ENCODE measurements at regions not wholly inside any gene's neighbourhood (a gene's known extent, or its start where the extent isn't known, plus 50 kb on each side); places are given as distances from the start of the nearest gene placed in this dataset.

GRCh38 chr6:4611429-4612129 lies 164.6 kb upstream of the CDYL start:
- WGBS, 2 donors = 52 to 58% methylated on average over 9 of the region's 9 CpGs
- no peak overlapping the region for H3K27ac ChIP-seq
- H3K27me3 ChIP-seq = no peaks in the 10 kb centered on the region
- ATAC-seq (no peak), DNase-seq (no peak)
- H3K4me1 ChIP-seq = peaks cover 10% of the 10 kb centered on the region
- no peak for TF ChIP-seq CTCF (IDR thresholded peaks at IDR 0.05)
- no peak for TF ChIP-seq POLR2A (IDR thresholded peaks at IDR 0.05)
- no peaks in the 10 kb centered on the region for H3K36me3 ChIP-seq (replicated peaks in 1 of 2; ENCODE audit: insufficient read depth in 1 of 2, low read depth in 2 of 2)
- intact Hi-C loops (cut with DNase I) = no loop called here
- H3K4me3 ChIP-seq = no peak overlapping the region
- no peaks in the 10 kb centered on the region for H3K9me3 ChIP-seq

- H3K27ac ChIP-seq = no peak overlapping the region
- peak in 2 of 4 donors; percentile 15 to 35 for DNase-seq
Measured at GRCh38 chr6:4610256-4610655, 165.9 kb upstream of the CDYL start.

GRCh38 chr6:4608361-4609115 lies 167.7 kb upstream of the CDYL start:
- H3K36me3 ChIP-seq (replicated peaks in 1 of 2; ENCODE audit: insufficient read depth in 1 of 2, low read depth in 2 of 2) = no peaks in the 10 kb centered on the region
- H3K9me3 ChIP-seq = no peaks in the 10 kb centered on the region
- WGBS, 2 donors = 74 to 76% methylated on average over 22 to 23 of the region's 23 CpGs
- intact Hi-C loops (cut with DNase I) = no loop called here
- no peak overlapping the region for H3K4me3 ChIP-seq
- TF ChIP-seq POLR2A (IDR thresholded peaks at IDR 0.05) (no peak), CTCF (IDR thresholded peaks at IDR 0.05) (no peak)
- ATAC-seq (no peak), DNase-seq (no peak)
- H3K4me1 ChIP-seq = peaks cover 10% of the 10 kb centered on the region
- H3K27ac ChIP-seq = no peak overlapping the region
- no peaks in the 10 kb centered on the region for H3K27me3 ChIP-seq

More at GRCh38 chr6:4610256-4610655, 165.9 kb upstream of the CDYL start:
- intact Hi-C loops (cut with DNase I) = no loop called here
- H3K4me3 ChIP-seq = no peak overlapping the region
- ATAC-seq = no peak
- no peaks in the 10 kb centered on the region for H3K9me3 ChIP-seq
- H3K36me3 ChIP-seq (replicated peaks in 1 of 2; ENCODE audit: insufficient read depth in 1 of 2, low read depth in 2 of 2) = no peaks in the 10 kb centered on the region
- 38 to 41% methylated on average over 7 of the region's 7 CpGs for WGBS, 2 donors
- H3K4me1 ChIP-seq = peaks cover 10% of the 10 kb centered on the region
- TF ChIP-seq POLR2A (IDR thresholded peaks at IDR 0.05) (no peak), CTCF (IDR thresholded peaks at IDR 0.05) (no peak)
- no peaks in the 10 kb centered on the region for H3K27me3 ChIP-seq

GRCh38 chr6:4607793-4608192 lies 168.4 kb upstream of the CDYL start:
- Histone ChIP-seq H3K9me3 (no peaks in the 10 kb centered on the region), H3K27me3 (no peaks in the 10 kb centered on the region), H3K4me1 (peaks cover 10% of the 10 kb centered on the region), H3K27ac (peak overlapping the region in 2 of 4 donors; percentile 38 to 58), H3K4me3 (no peak overlapping the region), H3K36me3 (replicated peaks in 1 of 2; ENCODE audit: insufficient read depth in 1 of 2, low read depth in 2 of 2) (no peaks in the 10 kb centered on the region)
- intact Hi-C loops (cut with DNase I) = no loop called here
- DNase-seq (no peak), ATAC-seq (no peak)
- TF ChIP-seq CTCF (IDR thresholded peaks at IDR 0.05) = no peak
- no peak for TF ChIP-seq POLR2A (IDR thresholded peaks at IDR 0.05)
- 64 to 73% methylated on average over 6 of the region's 6 CpGs for WGBS, 2 donors

All from body of pancreas (tissue), 4 donors.